MCF 10A (cell line): ENCODE measurements at regions not wholly inside any gene's neighbourhood (a gene's known extent, or its start where the extent isn't known, plus 50 kb on each side); places are given as distances from the start of the nearest gene placed in this dataset.

ENCODE experiments used
- BruUV-seq: library from RNA; stranded (reverse); fragments of 400-500 nt; replicated peaks from 2 replicates; lab custom pipeline; 2021; lab: Mats Ljungman, UMichigan
- CTCF ChIA-PET: fragments of 300-600 bp; sonication (Branson Sonifier 250); formaldehyde crosslinking; extraction: SDS; loops from one replicate; lab custom pipeline; 2021; ENCODE audit warnings: antibody characterized with exemption, inconsistent platforms; lab: Yijun Ruan, JAX
- POLR2A ChIA-PET: fragments of 300-600, 350-650 bp; sonication (Branson Sonifier 250); formaldehyde crosslinking; extraction: SDS; loops from one replicate; lab custom pipeline; 2020; ENCODE audit warnings: antibody characterized with exemption, inconsistent platforms; lab: Yijun Ruan, JAX
- DNase-seq: peaks from one replicate; pipeline ENCODE4 v3.0.0-alpha.2; 2018; ENCODE audit not compliant: unreplicated experiment
- H3K27ac Mint-ChIP-seq: one replicate; pipeline ENCODE4 v1.8.0; 2022; ENCODE audit warnings: mild to moderate bottlenecking, low read depth, mixed read lengths; ENCODE audit not compliant: unreplicated experiment
- H3K27me3 Mint-ChIP-seq: one replicate; pipeline ENCODE4 v1.8.0; 2022; ENCODE audit warnings: mixed read lengths; ENCODE audit not compliant: insufficient read depth, unreplicated experiment
- H3K36me3 Mint-ChIP-seq: one replicate; pipeline ENCODE4 v1.8.0; 2022; ENCODE audit warnings: mild to moderate bottlenecking, moderate library complexity, mixed read lengths; ENCODE audit not compliant: insufficient read depth, unreplicated experiment
- H3K4me1 Mint-ChIP-seq: one replicate; pipeline ENCODE4 v1.8.0; 2022; ENCODE audit warnings: mixed read lengths; ENCODE audit not compliant: insufficient read depth, unreplicated experiment
- H3K4me3 Mint-ChIP-seq: one replicate; pipeline ENCODE4 v1.8.0; 2022; ENCODE audit warnings: mild to moderate bottlenecking, moderate library complexity, mixed read lengths; ENCODE audit not compliant: unreplicated experiment
- H3K9me3 Mint-ChIP-seq: one replicate; pipeline ENCODE4 v1.8.0; 2022; ENCODE audit warnings: mixed read lengths; ENCODE audit not compliant: unreplicated experiment
- intact Hi-C: fragments of 100-400 bp; cut with micrococcal nuclease; formaldehyde crosslinking; loops from 2 replicates; pipeline ENCODE4 v1.14.1; 2022
- TF ChIP-seq, protein P1 (sequence below): fragments of 200-600 bp; IDR thresholded peaks from one replicate; pipeline ENCODE4 v1.8.0; 2022; ENCODE audit warnings: antibody characterized with exemption, mild to moderate bottlenecking; ENCODE audit not compliant: unreplicated experiment

DNA sequence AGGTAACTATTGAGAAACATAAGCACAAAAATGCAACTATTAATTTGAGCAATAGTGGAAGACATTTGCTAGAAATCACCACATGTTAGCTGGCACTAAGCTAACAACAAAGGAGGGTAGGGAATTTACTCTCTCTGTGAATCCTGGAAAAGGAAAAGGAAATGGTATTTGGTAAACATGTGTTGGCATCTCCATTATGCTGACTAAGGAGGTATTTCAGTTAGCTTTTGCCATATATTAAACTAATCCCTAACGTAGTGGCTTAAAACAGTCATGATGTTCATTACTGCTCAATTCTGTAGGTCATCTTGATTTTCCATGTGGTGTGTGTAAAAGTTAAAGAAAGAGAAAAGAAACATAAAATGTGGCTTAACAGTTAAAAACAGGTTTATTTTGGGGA lies 1686.5 kb upstream of the PCDH7 start:
- no TSS peak for BruUV-seq
- Mint-ChIP-seq H3K36me3 (peaks cover 6% of the 10 kb centered on the region), H3K4me3 (no peak overlapping the region)

DNA sequence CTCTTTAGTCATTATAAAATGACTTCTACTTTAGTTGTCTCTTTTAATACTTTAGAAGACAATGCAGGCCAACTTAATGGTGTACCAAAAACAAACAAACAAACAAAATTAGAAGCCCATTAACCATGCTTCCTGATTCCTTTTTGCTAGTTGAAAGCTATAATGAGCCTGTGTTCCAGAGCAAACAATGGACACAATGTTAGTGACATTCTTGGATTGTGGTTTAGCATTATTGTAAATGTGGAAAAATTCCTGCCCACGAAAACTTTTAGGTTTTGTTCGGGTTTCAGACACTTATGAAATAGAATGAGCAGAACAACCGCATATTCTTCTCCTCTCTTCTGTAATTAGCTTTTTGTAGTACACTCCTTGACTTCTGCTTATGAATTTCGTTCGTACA lies 1682.7 kb upstream of the PCDH7 start:
- no peaks in the 10 kb centered on the region for H3K9me3 Mint-ChIP-seq
- H3K4me1 Mint-ChIP-seq, result no peaks in the 10 kb centered on the region
- POLR2A ChIA-PET, result no interaction called here
- no peak for DNase-seq
- no peaks in the 10 kb centered on the region for H3K36me3 Mint-ChIP-seq
- H3K27me3 Mint-ChIP-seq, result no peaks in the 10 kb centered on the region
- TF ChIP-seq, protein P1, sequence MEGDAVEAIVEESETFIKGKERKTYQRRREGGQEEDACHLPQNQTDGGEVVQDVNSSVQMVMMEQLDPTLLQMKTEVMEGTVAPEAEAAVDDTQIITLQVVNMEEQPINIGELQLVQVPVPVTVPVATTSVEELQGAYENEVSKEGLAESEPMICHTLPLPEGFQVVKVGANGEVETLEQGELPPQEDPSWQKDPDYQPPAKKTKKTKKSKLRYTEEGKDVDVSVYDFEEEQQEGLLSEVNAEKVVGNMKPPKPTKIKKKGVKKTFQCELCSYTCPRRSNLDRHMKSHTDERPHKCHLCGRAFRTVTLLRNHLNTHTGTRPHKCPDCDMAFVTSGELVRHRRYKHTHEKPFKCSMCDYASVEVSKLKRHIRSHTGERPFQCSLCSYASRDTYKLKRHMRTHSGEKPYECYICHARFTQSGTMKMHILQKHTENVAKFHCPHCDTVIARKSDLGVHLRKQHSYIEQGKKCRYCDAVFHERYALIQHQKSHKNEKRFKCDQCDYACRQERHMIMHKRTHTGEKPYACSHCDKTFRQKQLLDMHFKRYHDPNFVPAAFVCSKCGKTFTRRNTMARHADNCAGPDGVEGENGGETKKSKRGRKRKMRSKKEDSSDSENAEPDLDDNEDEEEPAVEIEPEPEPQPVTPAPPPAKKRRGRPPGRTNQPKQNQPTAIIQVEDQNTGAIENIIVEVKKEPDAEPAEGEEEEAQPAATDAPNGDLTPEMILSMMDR, result no peak
- H3K4me3 Mint-ChIP-seq, result no peak overlapping the region
- intact Hi-C loops, result no loop called here
- no TSS peak for BruUV-seq
- H3K27ac Mint-ChIP-seq, result no peak overlapping the region
- CTCF ChIA-PET, result interaction anchor here (0.7 kb wide), 1 partner anchor 1933 kb away, joined by 3 read pairs; no protein-coding TSS in a partner anchor

More for the DNA sequence above, 1686.5 kb upstream of the PCDH7 start:
- intact Hi-C loops, result no loop called here
- Mint-ChIP-seq H3K4me1 (no peaks in the 10 kb centered on the region), H3K27ac (no peak overlapping the region), H3K9me3 (no peaks in the 10 kb centered on the region), H3K27me3 (no peaks in the 10 kb centered on the region)
- ChIA-PET POLR2A (no interaction called here), CTCF (no interaction called here)
- DNase-seq, result no peak
- TF ChIP-seq, protein P1, result no peak

DNA sequence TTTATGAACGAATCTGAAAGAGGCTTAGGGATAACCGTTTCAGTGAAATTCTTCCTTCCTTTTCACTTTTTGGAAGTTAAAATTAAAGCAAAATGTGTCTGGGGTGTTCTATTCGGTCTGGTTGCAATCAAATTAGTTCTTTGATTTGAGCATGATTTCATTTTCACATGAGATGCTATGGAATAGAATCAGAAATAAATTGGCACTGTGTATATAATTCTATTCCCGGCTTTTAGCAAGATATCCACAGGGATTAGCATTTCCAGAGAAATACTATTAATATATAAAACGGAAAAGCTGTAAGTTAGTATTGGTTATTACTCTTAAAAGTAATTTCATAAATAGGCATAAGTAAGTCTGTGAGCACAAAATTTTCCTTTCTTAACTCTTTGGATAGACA lies 1676.8 kb upstream of the PCDH7 start:
- Mint-ChIP-seq H3K27me3 (no peaks in the 10 kb centered on the region), H3K9me3 (peaks cover 2% of the 10 kb centered on the region), H3K36me3 (peaks cover 3% of the 10 kb centered on the region), H3K4me3 (no peak overlapping the region), H3K27ac (no peak overlapping the region), H3K4me1 (peaks cover 17% of the 10 kb centered on the region)
- ChIA-PET CTCF (interaction anchor here (0.6 kb wide), 1 partner anchor 760 kb away, joined by 6 read pairs; no protein-coding TSS in a partner anchor), POLR2A (interaction anchor here (0.6 kb wide), 1 partner anchor 1498 kb away, joined by 3 read pairs; no protein-coding TSS in a partner anchor)
- intact Hi-C loops, result no loop called here
- DNase-seq, result no peak
- no TSS peak for BruUV-seq
- TF ChIP-seq, protein P1, result no peak

DNA sequence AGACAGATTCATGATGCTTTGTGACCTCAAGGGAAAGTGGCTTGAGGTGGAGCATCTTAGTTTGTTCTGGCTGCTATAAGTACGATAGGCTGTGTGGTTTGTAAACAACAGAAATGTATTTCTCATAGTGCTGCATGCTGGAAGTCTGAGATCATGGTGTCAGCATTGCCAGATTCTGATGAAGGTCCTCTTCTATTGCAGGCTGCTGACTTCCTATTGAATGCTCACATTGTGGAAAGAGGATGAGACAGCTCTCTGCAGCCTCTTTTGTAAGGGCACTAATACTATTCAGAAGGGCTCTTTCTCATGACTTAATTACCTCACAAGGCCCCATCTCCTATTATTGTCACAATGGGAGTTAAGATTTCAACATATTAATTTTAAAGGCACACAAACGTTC lies 1674.0 kb upstream of the PCDH7 start:
- intact Hi-C loops, result no loop called here
- H3K27ac Mint-ChIP-seq, result peak overlapping the region; percentile 73
- peaks cover 5% of the 10 kb centered on the region for H3K36me3 Mint-ChIP-seq
- TF ChIP-seq, protein P1, result no peak
- peaks cover 13% of the 10 kb centered on the region for H3K9me3 Mint-ChIP-seq
- H3K4me1 Mint-ChIP-seq, result peaks cover 29% of the 10 kb centered on the region
- ChIA-PET CTCF (no interaction called here), POLR2A (no interaction called here)
- DNase-seq, result peak; percentile 2
- no peak overlapping the region for H3K4me3 Mint-ChIP-seq
- BruUV-seq, result no TSS peak
- H3K27me3 Mint-ChIP-seq, result no peaks in the 10 kb centered on the region
